Neural progenitor cell (in vitro differentiated cells): ENCODE measurements at regions not wholly inside any gene's neighbourhood (a gene's known extent, or its start where the extent isn't known, plus 50 kb on each side); places are given as distances from the start of the nearest gene placed in this dataset.
A peak's percentile ranks its signal among the peaks of the same experiment; 100 is the strongest.

Source experiments
- DNase-seq: peaks from one replicate; pipeline ENCODE4 v3.0.0-alpha.2; 2016; ENCODE audit warnings: low spot score
- H2AFZ ChIP-seq: fragments of 200-600 bp; sonication (generic); replicated peaks from 2 replicates; pipeline ENCODE4 v1.6.1; 2016; ENCODE audit warnings: antibody characterized with exemption
- H3F3A ChIP-seq: fragments of 200-600 bp; sonication (generic); 2 replicates; pipeline ENCODE4 v1.6.1; 2016; ENCODE audit warnings: antibody characterized with exemption, low read depth
- H3K27ac ChIP-seq: fragments of 200-600 bp; sonication (generic); 2 replicates; pipeline ENCODE4 v1.5.1; 2016; ENCODE audit warnings: mild to moderate bottlenecking
- H3K27me3 ChIP-seq: fragments of 200-600 bp; sonication (generic); 2 replicates; pipeline ENCODE4 v1.6.1; 2016; ENCODE audit warnings: mild to moderate bottlenecking, moderate library complexity
- H3K36me3 ChIP-seq: fragments of 200-600 bp; sonication (generic); 2 replicates; pipeline ENCODE4 v1.5.1; 2016
- H3K4me1 ChIP-seq: fragments of 200-600 bp; sonication (generic); 2 replicates; pipeline ENCODE4 v1.6.1; 2016; ENCODE audit warnings: mixed run types
- H3K4me2 ChIP-seq: fragments of 200-600 bp; sonication (generic); 2 replicates; pipeline ENCODE4 v1.6.1; 2016
- H3K4me3 ChIP-seq: fragments of 200-600 bp; sonication (generic); 2 replicates; pipeline ENCODE4 v1.5.1; 2016
- H3K79me2 ChIP-seq: fragments of 200-600 bp; sonication (generic); 2 replicates; pipeline ENCODE4 v1.6.1; 2016; ENCODE audit warnings: low read depth
- H3K9ac ChIP-seq: fragments of 200-600 bp; sonication (generic); 2 replicates; pipeline ENCODE4 v1.6.1; 2016
- H3K9me3 ChIP-seq: fragments of 200-600 bp; sonication (generic); 2 replicates; pipeline ENCODE4 v1.5.1; 2016; ENCODE audit warnings: low read depth
- H4K20me1 ChIP-seq: fragments of 200-600 bp; sonication (generic); 2 replicates; pipeline ENCODE4 v1.6.1; 2016; ENCODE audit warnings: low read depth
- H3K27ac Mint-ChIP-seq: 3 replicates; pipeline ENCODE4 v1.8.0; 2021; ENCODE audit warnings: mixed read lengths
- H3K27me3 Mint-ChIP-seq: 2 replicates; pipeline ENCODE4 v1.8.0; 2022; ENCODE audit warnings: low read depth, mild to moderate bottlenecking, inconsistent platforms, moderate library complexity, mixed read lengths; ENCODE audit not compliant: insufficient read depth
- H3K36me3 Mint-ChIP-seq: 3 replicates; pipeline ENCODE4 v1.8.0; 2021; ENCODE audit warnings: mixed read lengths
- H3K4me1 Mint-ChIP-seq: 3 replicates; pipeline ENCODE4 v1.8.0; 2021; ENCODE audit warnings: mixed read lengths
- H3K4me3 Mint-ChIP-seq: 3 replicates; pipeline ENCODE4 v1.8.0; 2021; ENCODE audit warnings: mild to moderate bottlenecking, moderate library complexity, mixed read lengths
- H3K9me3 Mint-ChIP-seq: 3 replicates; pipeline ENCODE4 v1.8.0; 2020; ENCODE audit warnings: mixed read lengths
- CTCF ChIP-seq: fragments of 200-600 bp; sonication (generic); IDR thresholded peaks from 2 replicates; pipeline ENCODE4 v1.5.1; 2017; ENCODE audit warnings: antibody characterized with exemption, mild to moderate bottlenecking
- EZH2 ChIP-seq: fragments of 200-600 bp; sonication (generic); IDR thresholded peaks from 2 replicates; pipeline ENCODE4 v1.6.1; 2017; ENCODE audit warnings: antibody characterized with exemption, mild to moderate bottlenecking, moderate library complexity
- EZH2phosphoT487 ChIP-seq: fragments of 200-600 bp; sonication (generic); IDR thresholded peaks from 2 replicates; pipeline ENCODE4 v1.6.1; 2017; ENCODE audit warnings: antibody characterized with exemption

- H3K27ac Mint-ChIP-seq = no peak overlapping the region
Measured at GRCh38 chr2:217207699-217208010, 347.8 kb upstream of the TNP1 start.

GRCh38 chr2:217206907-217207698, 347.2 kb upstream of the TNP1 start:
- H3K36me3 ChIP-seq = no peaks in the 10 kb centered on the region
- H3K4me3 Mint-ChIP-seq = no peak overlapping the region
- no peak for DNase-seq
- peaks cover 11% of the 10 kb centered on the region for H3K9me3 Mint-ChIP-seq
- H2AFZ ChIP-seq = no peak overlapping the region
- H3K27me3 Mint-ChIP-seq = peaks cover 3% of the 10 kb centered on the region
- H3K79me2 ChIP-seq = no peaks in the 10 kb centered on the region
- no peak for TF ChIP-seq CTCF
- no peak for TF ChIP-seq EZH2phosphoT487
- no peak for TF ChIP-seq EZH2
- peak overlapping the region; percentile 25 for H3K27ac Mint-ChIP-seq
- no peaks in the 10 kb centered on the region for H3K36me3 Mint-ChIP-seq
- H3K4me3 ChIP-seq = no peak overlapping the region
- peaks cover 3% of the 10 kb centered on the region for H3K4me1 ChIP-seq
- H3K4me1 Mint-ChIP-seq = peaks cover 15% of the 10 kb centered on the region
- no peak overlapping the region for H3K4me2 ChIP-seq
- H3K27me3 ChIP-seq = no peaks in the 10 kb centered on the region
- no peaks in the 10 kb centered on the region for H4K20me1 ChIP-seq
- no peak overlapping the region for H3K27ac ChIP-seq
- H3K9ac ChIP-seq = no peak overlapping the region
- H3F3A ChIP-seq = no peaks in the 10 kb centered on the region
- no peaks in the 10 kb centered on the region for H3K9me3 ChIP-seq

More at GRCh38 chr2:217207699-217208010, 347.8 kb upstream of the TNP1 start:
- Mint-ChIP-seq H3K9me3 (peaks cover 11% of the 10 kb centered on the region), H3K36me3 (no peaks in the 10 kb centered on the region), H3K4me3 (no peak overlapping the region), H3K4me1 (peaks cover 15% of the 10 kb centered on the region), H3K27me3 (peaks cover 3% of the 10 kb centered on the region)
- Histone ChIP-seq H2AFZ (no peak overlapping the region), H3F3A (no peaks in the 10 kb centered on the region), H3K4me1 (peaks cover 3% of the 10 kb centered on the region), H3K9ac (no peak overlapping the region), H3K79me2 (no peaks in the 10 kb centered on the region), H3K36me3 (no peaks in the 10 kb centered on the region), H3K27me3 (no peaks in the 10 kb centered on the region), H3K4me3 (no peak overlapping the region), H3K27ac (no peak overlapping the region), H3K9me3 (no peaks in the 10 kb centered on the region), H4K20me1 (no peaks in the 10 kb centered on the region), H3K4me2 (no peak overlapping the region)
- TF ChIP-seq CTCF = no peak
- no peak for TF ChIP-seq EZH2phosphoT487
- TF ChIP-seq EZH2 = no peak
- DNase-seq = no peak

GRCh38 chr2:217206016-217206725, 346.3 kb upstream of the TNP1 start:
- DNase-seq = no peak
- H3K4me1 Mint-ChIP-seq = peaks cover 15% of the 10 kb centered on the region
- peaks cover 3% of the 10 kb centered on the region for H3K27me3 Mint-ChIP-seq
- H3K27ac ChIP-seq = no peak overlapping the region
- TF ChIP-seq EZH2 = no peak
- TF ChIP-seq EZH2phosphoT487 = no peak
- TF ChIP-seq CTCF = no peak
- no peaks in the 10 kb centered on the region for H3K36me3 ChIP-seq
- H3F3A ChIP-seq = no peaks in the 10 kb centered on the region
- peak overlapping the region; percentile 46 for H3K27ac Mint-ChIP-seq
- H3K4me2 ChIP-seq = no peak overlapping the region
- no peaks in the 10 kb centered on the region for H3K9me3 ChIP-seq
- H3K9ac ChIP-seq = no peak overlapping the region
- no peaks in the 10 kb centered on the region for H4K20me1 ChIP-seq
- H3K27me3 ChIP-seq = no peaks in the 10 kb centered on the region
- H3K9me3 Mint-ChIP-seq = peaks cover 11% of the 10 kb centered on the region
- no peaks in the 10 kb centered on the region for H3K36me3 Mint-ChIP-seq
- H3K4me3 Mint-ChIP-seq = no peak overlapping the region
- H3K4me3 ChIP-seq = no peak overlapping the region
- peaks cover 3% of the 10 kb centered on the region for H3K4me1 ChIP-seq
- H3K79me2 ChIP-seq = no peaks in the 10 kb centered on the region
- no peak overlapping the region for H2AFZ ChIP-seq
